ENCODE measurements at regions not wholly inside any gene's neighbourhood (a gene's known extent, or its start where the extent isn't known, plus 50 kb on each side); places are given as distances from the start of the nearest gene placed in this dataset.

- H3K9me3 Mint-ChIP-seq: no peaks in the 10 kb centered on the region
- no peak overlapping the region for H3K27ac Mint-ChIP-seq
- DNase-seq (ENCODE audit: low spot score in 2 of 2, unreplicated experiment in 2 of 2): no peak
- peaks cover 20% of the 10 kb centered on the region for H3K4me1 Mint-ChIP-seq
- no peaks in the 10 kb centered on the region for H3K36me3 Mint-ChIP-seq
- TF ChIP-seq CTCF (IDR thresholded peaks at IDR 0.05; ENCODE audit: unreplicated experiment): no peak
- no peaks in the 10 kb centered on the region for H3K27me3 Mint-ChIP-seq (ENCODE audit: low read depth)
- no peak overlapping the region for H3K4me3 Mint-ChIP-seq
These were observed 105.6 kb upstream of the HES1 start for GRCh38 chr3:194030372-194030771.

- H3K4me3 Mint-ChIP-seq: no peak overlapping the region
- no peak for DNase-seq (ENCODE audit: low spot score in 2 of 2, unreplicated experiment in 2 of 2)
- H3K27ac Mint-ChIP-seq: no peak overlapping the region
- TF ChIP-seq CTCF (IDR thresholded peaks at IDR 0.05; ENCODE audit: unreplicated experiment): no peak
- no peaks in the 10 kb centered on the region for H3K36me3 Mint-ChIP-seq
- H3K27me3 Mint-ChIP-seq (ENCODE audit: low read depth): no peaks in the 10 kb centered on the region
- H3K9me3 Mint-ChIP-seq: no peaks in the 10 kb centered on the region
- peaks cover 20% of the 10 kb centered on the region for H3K4me1 Mint-ChIP-seq
These were observed 104.6 kb upstream of the HES1 start for GRCh38 chr3:194031349-194031748.

- no peaks in the 10 kb centered on the region for H3K9me3 Mint-ChIP-seq
These were observed 103.9 kb upstream of the HES1 start for GRCh38 chr3:194031867-194032635.

GRCh38 chr3:194032828-194033435, 103.0 kb upstream of the HES1 start:
- H3K36me3 Mint-ChIP-seq: no peaks in the 10 kb centered on the region
- H3K27me3 Mint-ChIP-seq (ENCODE audit: low read depth): no peaks in the 10 kb centered on the region
- no peak overlapping the region for H3K4me3 Mint-ChIP-seq
- TF ChIP-seq CTCF (IDR thresholded peaks at IDR 0.05; ENCODE audit: unreplicated experiment): no peak
- DNase-seq (ENCODE audit: low spot score in 2 of 2, unreplicated experiment in 2 of 2): no peak
- H3K27ac Mint-ChIP-seq: no peak overlapping the region
- no peaks in the 10 kb centered on the region for H3K9me3 Mint-ChIP-seq
- H3K4me1 Mint-ChIP-seq: peaks cover 20% of the 10 kb centered on the region

More at GRCh38 chr3:194031867-194032635, 103.9 kb upstream of the HES1 start:
- H3K36me3 Mint-ChIP-seq: no peaks in the 10 kb centered on the region
- H3K4me1 Mint-ChIP-seq: peaks cover 20% of the 10 kb centered on the region
- TF ChIP-seq CTCF (IDR thresholded peaks at IDR 0.05; ENCODE audit: unreplicated experiment): no peak
- H3K27me3 Mint-ChIP-seq (ENCODE audit: low read depth): no peaks in the 10 kb centered on the region
- no peak for DNase-seq (ENCODE audit: low spot score in 2 of 2, unreplicated experiment in 2 of 2)
- no peak overlapping the region for H3K4me3 Mint-ChIP-seq
- H3K27ac Mint-ChIP-seq: no peak overlapping the region

- no peak for DNase-seq (ENCODE audit: low spot score in 2 of 2, unreplicated experiment in 2 of 2)
- Mint-ChIP-seq H3K27me3 (ENCODE audit: low read depth) (no peaks in the 10 kb centered on the region), H3K36me3 (no peaks in the 10 kb centered on the region), H3K27ac (no peak overlapping the region), H3K4me3 (no peak overlapping the region), H3K4me1 (peaks cover 28% of the 10 kb centered on the region), H3K9me3 (no peaks in the 10 kb centered on the region)
- TF ChIP-seq CTCF (IDR thresholded peaks at IDR 0.05; ENCODE audit: unreplicated experiment): no peak
These were observed 101.3 kb upstream of the HES1 start for GRCh38 chr3:194034346-194035336.
